ENCODE measurements at regions not wholly inside any gene's neighbourhood (a gene's known extent, or its start where the extent isn't known, plus 50 kb on each side); places are given as distances from the start of the nearest gene placed in this dataset.

DNA sequence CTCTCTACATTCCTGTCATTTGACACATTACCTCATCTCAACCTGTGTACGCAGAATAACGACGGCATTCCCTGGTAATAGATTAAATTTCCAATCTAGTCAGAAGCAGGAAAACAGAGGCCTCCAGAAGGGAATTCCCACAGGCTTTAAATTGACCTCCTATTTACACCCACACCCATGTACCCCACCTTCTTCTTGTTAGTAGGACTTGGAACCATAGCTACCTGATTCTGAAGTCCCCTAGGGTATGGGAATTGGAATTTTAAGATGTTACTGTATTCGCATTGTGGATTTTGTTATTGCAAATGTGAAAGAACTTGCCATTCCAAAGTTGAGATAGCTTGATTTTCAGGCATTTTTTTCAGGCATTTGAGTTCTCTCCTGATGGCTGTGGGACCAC is 377.5 kb upstream of the DYNLRB2 start:
- DNase-seq (ENCODE audit: extremely low read depth, low read depth): no peak
- TF ChIP-seq, protein P1, sequence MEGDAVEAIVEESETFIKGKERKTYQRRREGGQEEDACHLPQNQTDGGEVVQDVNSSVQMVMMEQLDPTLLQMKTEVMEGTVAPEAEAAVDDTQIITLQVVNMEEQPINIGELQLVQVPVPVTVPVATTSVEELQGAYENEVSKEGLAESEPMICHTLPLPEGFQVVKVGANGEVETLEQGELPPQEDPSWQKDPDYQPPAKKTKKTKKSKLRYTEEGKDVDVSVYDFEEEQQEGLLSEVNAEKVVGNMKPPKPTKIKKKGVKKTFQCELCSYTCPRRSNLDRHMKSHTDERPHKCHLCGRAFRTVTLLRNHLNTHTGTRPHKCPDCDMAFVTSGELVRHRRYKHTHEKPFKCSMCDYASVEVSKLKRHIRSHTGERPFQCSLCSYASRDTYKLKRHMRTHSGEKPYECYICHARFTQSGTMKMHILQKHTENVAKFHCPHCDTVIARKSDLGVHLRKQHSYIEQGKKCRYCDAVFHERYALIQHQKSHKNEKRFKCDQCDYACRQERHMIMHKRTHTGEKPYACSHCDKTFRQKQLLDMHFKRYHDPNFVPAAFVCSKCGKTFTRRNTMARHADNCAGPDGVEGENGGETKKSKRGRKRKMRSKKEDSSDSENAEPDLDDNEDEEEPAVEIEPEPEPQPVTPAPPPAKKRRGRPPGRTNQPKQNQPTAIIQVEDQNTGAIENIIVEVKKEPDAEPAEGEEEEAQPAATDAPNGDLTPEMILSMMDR (IDR thresholded peaks at IDR 0.05; ENCODE audit: low read depth, low read length): no peak

DNA sequence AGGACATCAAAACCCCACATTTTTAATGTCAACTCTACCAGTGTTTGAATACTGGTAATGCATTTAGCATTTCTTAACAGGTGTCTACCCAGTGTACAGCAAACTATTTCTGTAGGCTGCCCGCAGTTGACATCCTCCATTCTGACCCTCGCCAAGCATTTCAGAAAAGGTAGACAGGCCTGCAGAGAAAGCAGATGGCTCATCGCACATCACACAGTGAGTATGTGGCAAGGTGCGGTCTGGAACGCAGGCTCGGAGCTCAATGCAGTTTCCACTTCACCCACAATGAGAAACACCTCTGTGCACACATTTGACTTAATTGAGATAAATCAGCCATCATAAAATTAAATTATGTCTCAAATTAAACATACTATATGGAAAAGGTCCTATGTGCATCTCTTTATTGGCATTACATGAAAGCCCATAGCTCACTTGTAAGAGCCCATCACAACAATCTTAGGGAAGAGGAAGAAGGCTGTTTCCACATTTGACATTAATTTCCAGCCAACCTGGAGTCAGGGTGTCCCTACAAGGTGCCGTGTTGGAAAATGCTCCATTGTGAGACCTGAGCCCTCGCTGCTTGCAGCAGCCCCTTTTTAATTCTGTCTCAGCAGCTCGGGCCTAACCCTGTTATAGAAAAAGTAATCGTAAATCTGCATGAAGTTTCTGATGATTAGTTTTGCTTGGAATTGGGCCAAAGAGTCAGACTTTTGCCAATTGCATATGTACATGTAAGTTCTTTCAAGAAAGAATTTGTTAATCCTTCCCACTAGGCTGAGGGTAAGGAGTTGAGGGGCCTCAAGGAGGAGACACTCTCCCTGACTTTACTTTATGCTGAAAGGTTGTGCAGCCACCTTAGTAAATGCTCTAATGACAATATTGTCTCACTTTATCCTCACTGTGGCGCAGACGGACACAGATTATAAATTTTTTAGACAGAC is 378.7 kb upstream of the DYNLRB2 start:
- TF ChIP-seq, protein P1 (IDR thresholded peaks at IDR 0.05; ENCODE audit: low read depth, low read length): no peak
- no peak for DNase-seq (ENCODE audit: extremely low read depth, low read depth)

DNA sequence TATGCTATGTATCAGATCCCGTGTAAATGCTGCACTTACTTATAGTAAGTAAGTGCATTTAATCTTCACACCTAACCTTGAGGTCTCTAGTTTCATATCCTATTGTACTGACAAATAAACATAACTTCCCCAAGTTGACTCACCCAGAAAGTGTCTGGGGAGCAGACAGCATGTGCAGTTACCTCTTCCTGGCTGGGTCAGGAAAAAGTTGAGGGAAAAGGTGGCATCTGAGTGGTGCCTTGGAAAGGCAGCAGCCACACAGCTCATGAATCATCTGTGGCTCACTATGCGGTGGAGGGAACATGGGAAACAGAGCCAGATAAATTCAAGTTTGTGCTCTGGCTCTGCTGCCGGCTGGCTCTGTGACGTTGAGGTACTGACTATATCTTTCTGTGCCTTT is 382.0 kb upstream of the DYNLRB2 start:
- TF ChIP-seq, protein P1 (IDR thresholded peaks at IDR 0.05; ENCODE audit: low read depth, low read length): no peak
- DNase-seq (ENCODE audit: extremely low read depth, low read depth): no peak

DNA sequence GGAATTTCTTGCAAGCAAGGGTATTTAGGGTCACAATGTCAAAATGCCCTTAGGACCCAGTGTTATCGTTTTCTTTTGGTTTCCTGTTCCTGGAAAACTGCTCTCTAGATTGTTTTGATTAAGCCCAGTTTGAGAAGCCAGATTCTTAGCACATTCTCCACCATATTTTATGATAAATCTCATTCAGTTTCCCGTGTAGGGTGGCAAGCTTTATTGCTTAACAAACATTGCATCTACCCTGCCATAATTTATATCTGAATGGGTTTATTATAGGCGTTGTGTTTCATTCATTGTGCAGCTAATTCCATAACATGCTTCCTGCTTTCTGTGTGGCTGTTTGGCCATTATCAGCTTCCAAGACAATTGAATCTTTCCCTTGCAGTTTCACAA is 389.1 kb upstream of the DYNLRB2 start:
- TF ChIP-seq, protein P1 (IDR thresholded peaks at IDR 0.05; ENCODE audit: low read depth, low read length): no peak
- no peak for DNase-seq (ENCODE audit: extremely low read depth, low read depth)

DNA sequence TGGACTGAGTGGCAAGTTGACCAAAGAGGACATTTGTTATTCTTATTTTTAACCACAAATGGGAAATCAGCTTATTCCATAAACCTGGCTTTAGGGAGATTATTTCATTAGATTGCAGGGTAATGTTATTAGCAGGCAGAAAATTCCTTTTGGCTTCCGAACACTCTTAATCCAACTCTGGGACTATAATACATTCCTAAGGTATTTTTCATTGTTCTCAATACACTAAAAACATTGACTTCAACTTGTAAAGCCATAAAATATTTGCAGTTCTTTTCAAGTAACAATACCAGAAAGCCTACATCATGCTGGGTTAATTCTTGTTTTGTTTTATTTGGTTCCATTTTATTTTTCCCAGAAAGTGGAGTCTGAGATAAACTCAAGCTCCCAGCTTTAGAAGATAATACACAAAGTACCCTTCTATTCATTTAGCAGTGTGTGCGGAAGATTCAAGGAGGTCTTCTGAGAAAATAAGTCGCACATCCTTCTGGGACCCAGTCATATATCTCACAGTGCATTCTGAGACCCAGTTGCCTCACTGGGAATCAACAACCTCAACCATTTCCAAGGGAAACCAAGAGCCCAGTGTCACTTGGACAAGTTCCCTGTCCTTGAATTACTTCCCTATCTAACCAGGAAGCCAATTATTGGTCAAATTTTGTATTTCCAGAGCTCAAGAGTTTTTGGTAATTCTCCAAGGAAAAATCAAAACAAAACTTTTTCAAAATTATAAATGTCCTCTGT is 389.6 kb upstream of the DYNLRB2 start:
- TF ChIP-seq, protein P1 (IDR thresholded peaks at IDR 0.05; ENCODE audit: low read depth, low read length): no peak
- DNase-seq (ENCODE audit: extremely low read depth, low read depth): peak; percentile 31

DNA sequence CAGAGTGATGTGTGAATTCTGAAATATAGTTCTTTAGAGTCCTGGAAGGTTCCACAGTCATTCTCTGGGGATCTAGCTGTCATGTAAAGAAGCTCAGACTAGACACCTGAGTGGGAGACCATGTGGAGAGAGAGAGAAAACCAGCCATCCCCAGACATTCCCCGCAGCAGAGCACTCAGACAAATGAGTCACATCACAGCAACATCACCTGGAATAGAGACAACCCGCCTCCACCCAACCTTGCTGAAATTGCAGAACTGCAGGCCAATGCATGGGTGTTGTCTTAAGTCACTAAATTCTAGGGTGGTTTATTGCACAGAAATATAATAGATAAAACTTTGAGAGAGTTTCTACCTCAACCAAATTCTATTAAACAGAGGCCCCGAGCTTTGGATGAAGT is 392.0 kb upstream of the DYNLRB2 start:
- TF ChIP-seq, protein P1 (IDR thresholded peaks at IDR 0.05; ENCODE audit: low read depth, low read length): no peak
- DNase-seq (ENCODE audit: extremely low read depth, low read depth): no peak
